WI38 (cell line): ENCODE measurements at regions not wholly inside any gene's neighbourhood (a gene's known extent, or its start where the extent isn't known, plus 50 kb on each side); places are given as distances from the start of the nearest gene placed in this dataset.

Source experiments
- H3K4me3 ChIP-seq: 2 replicates; pipeline ENCODE4 v1.5.1; 2011; ENCODE audit warnings: low read depth, mild to moderate bottlenecking, control low read depth, low read length
- CTCF ChIP-seq: IDR thresholded peaks from 2 replicates; pipeline ENCODE4 v1.5.1; 2012; ENCODE audit warnings: low read depth, mild to moderate bottlenecking, control low read depth, low read length

- no peak overlapping the region for H3K4me3 ChIP-seq
- no peak for TF ChIP-seq CTCF
Observed at GRCh38 chrX:45689971-45690370, 489.3 kb upstream of the DIPK2B start.

GRCh38 chrX:45683914-45684313, 483.2 kb upstream of the DIPK2B start:
- TF ChIP-seq CTCF = no peak
- H3K4me3 ChIP-seq = no peak overlapping the region

- no peak overlapping the region for H3K4me3 ChIP-seq
Observed at GRCh38 chrX:45681891-45682290, 481.2 kb upstream of the DIPK2B start.

GRCh38 chrX:45669715-45670340, 469.2 kb upstream of the DIPK2B start:
- TF ChIP-seq CTCF = no peak
- no peak overlapping the region for H3K4me3 ChIP-seq

More at GRCh38 chrX:45681891-45682290, 481.2 kb upstream of the DIPK2B start:
- no peak for TF ChIP-seq CTCF

- no peak for TF ChIP-seq CTCF
- no peak overlapping the region for H3K4me3 ChIP-seq
Observed at GRCh38 chrX:45668686-45669443, 468.2 kb upstream of the DIPK2B start.

- H3K4me3 ChIP-seq = no peak overlapping the region
Observed at GRCh38 chrX:45667666-45668065, 467.0 kb upstream of the DIPK2B start.

More at GRCh38 chrX:45667666-45668065, 467.0 kb upstream of the DIPK2B start:
- TF ChIP-seq CTCF = no peak
